ENCODE measurements at regions not wholly inside any gene's neighbourhood (a gene's known extent, or its start where the extent isn't known, plus 50 kb on each side); places are given as distances from the start of the nearest gene placed in this dataset.

DNA sequence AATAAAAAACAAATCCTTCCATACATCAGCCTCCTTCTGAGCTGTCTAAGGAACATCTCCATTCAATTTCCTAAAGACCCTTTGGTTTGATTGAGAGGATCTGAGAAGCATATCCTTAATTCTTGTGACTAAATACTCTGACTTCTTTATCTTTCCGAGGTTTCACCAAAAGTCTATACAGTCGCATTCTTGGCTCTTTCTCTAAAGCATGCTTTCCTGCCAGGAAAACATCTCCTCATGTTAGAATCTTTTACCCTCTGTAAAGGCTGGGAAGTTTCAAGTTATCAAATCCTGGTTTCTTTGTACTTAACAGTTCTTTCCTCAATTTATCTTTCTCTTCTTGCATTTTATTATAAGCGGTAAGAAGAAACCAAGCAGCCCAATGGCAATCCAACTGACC is 630.4 kb downstream of the PTPRC start:
- DNase-seq (ENCODE audit: low spot score): no peak

DNA sequence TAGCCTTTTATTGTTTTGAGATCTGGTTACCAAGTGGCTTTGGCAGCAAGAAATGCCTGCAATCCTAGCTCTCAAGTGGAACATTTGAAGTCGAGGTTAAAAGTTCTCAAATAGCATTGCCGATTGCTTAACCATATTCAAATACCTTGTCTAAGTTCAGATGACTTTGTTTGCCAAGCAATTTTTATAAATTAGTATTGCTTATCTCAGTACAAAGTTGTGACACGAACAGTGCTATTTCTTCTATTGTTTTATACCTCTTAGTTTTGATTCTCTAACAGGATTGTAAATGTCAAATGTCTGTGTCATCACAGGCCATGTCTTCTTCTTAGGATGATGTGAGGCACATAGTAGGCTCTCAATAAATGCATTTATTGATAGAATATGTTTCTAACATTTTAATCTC is 633.3 kb downstream of the PTPRC start:
- DNase-seq (ENCODE audit: low spot score): no peak

DNA sequence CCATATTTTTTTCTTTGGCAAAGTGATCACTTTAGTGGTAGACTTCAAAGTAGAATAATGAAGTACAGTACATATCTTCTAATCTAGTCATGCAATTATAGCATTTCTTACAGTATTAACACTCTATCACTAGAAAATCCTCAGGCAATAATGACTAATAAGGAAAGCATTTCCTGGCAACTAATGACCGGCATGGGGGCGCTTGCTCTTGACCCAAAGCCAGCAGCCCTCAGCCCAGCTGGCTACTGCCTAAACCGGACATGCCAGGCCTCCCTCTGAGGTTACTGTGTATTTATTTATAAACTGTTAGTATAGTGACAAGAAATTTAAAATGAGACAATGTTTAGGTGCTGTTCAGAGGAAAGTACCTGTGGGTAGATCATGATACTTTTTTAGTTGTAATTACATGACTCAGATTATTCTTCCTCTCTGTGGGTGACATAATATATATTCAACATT is 633.8 kb downstream of the PTPRC start:
- DNase-seq (ENCODE audit: low spot score): no peak

DNA sequence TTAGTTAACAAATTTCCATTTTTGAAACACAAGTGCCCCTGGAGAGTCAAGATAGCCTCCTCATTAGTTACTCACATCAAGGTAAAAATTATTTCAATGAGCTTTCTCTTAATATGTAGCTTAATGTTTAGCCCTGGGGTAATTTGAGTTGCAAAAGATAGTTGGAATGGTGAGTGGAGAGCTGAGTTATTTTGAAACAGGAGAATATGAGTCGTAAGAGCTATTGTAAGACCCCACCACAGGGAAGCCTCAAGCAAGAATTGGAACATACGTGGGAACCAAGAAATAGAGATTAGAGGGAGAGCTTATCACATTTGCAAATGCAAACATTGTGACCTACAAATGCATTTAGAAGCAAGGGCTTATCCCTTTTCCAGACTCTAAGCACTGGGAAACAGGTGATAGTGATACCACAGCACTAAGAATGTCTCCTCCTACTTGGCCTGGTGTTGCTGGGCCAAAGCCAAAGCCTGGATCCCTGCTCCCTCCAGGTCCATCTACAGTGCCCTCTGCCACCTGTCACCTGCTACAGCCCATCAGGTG is 635.1 kb downstream of the PTPRC start:
- DNase-seq (ENCODE audit: low spot score): no peak

DNA sequence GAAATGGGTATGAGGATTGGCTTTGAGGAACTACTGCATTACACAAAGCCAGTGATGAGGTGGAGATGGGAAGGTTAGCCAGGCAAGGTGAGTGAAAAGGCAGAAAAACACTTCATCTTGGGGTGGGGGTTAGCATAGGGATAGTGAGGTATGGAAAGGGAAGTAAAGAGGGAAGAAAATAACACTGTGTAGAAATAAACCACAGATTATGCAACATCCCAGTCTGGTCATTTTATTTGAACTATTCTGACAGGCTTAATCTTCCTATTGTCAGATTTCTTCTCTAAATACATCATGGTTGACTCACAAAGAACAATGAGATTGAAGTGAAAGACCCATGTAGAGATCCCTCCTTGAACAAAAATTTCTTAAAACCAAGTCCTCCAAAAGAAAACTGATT is 640.2 kb downstream of the PTPRC start:
- no peak for DNase-seq (ENCODE audit: low spot score)

DNA sequence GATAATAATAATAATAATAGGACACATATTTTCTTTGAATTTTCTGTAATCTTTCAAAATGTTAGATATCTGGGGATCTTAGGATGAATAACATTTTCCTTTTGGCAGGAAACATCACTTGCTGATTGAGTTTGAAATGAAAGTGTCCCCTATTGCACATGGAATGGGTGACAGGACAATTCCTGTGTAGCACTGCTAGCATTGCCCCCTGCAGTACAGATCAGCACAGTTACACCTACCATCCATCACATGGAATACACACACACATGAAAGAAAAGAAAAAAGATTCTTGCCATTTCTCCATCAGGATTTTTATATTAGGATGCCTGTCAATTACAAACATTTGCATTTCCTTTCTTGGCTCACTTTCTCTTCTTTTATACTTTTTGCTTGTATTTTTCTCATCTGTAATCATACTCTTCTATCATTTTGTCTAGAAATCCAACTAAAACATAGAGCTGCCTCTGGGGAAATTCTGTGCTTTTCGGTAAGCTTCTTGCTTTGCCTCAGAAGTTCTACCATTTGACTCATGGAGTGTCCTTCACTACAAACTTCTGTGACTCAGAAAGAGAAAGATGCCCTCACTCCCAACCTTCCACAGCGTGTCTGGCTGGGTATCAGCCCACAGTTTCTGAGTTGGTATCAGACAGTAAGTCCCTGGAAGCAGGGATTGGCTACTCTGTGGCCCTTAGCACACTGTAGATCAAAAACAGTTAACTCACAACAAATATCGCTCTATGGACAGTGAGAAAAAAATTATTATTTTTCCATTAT is 641.2 kb downstream of the PTPRC start:
- no peak for DNase-seq (ENCODE audit: low spot score)

DNA sequence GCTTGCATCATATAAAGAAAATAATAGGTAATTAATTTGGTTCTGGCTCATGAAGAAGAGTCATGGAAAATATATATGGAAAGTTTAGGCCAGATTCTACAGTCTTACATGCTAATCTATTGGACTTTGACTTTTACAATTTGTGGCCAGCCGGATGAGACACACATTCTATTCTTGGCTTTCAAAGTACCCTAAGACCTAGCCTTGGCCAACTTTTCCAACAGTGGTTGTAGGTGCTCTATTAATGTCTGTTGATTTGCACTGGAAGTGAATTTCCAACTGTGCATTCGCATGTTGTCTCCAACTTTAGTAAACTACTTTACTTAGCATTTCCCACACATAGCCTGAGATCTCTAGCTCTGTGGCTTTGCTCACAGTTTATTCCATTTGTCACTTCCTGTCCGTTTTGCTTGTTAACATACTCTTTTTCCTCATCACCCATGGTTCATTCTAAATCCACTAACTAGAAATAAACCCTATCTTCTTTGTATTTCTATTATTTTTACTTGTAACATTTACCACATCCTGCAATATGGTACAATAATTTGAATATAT is 644.0 kb downstream of the PTPRC start:
- no peak for DNase-seq (ENCODE audit: low spot score)

DNA sequence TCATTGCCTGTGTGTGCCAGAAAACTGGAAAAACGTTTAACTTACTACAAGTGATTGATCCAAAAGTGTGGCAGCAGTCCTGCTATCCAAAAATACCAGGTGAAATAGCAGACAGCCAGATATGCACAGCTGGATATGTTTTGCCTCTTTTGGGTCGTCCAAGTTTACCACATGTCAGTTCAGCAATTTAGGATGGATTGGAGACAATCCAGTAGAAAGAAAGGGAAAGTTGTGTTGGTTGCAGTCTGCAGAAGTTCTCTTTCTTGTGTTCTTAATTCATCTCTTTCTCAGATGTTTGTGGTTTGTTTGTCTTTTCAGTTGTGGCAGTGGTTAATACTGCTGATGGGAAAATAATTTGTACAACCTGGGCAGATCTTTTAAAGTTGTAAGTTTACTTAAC is 645.0 kb downstream of the PTPRC start:
- no peak for DNase-seq (ENCODE audit: low spot score)

DNA sequence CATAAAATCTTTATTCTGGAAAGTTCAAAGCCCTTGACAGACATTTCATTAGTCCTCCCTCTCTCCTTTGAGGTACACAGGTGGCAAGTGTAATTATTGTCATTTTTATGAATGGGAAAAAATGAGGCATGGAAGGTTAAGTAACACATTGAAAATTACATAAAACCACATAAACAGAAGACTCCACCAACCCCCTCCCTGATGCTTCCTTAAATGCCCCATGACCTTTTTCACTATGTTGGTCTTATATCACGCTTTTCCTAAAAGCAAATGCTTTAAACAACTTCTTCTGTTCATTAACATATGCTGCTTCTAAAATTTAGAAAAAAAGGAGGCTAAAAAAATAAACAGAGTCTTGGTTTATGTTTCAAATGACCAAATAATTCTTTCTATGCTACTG is 648.4 kb downstream of the PTPRC start:
- no peak for DNase-seq (ENCODE audit: low spot score)

DNA sequence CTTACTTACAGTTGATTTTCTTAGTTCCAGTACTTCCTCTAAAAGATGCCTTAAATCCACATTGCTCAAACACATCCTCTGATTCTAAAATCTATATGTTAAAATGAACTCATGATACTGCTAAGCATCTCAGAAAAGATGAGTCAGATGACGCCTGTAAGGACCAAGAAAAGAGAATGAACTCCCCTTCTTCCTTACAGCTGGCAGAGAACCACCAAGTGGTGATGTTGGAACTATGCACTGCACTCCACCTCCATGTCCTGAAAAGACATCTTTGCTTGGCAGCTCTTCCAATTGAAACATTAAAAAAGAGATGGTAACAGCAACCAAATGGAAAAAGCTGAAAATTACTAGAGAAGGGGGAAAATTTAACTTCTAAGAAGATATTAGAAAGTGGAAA is 648.8 kb downstream of the PTPRC start:
- no peak for DNase-seq (ENCODE audit: low spot score)

DNA sequence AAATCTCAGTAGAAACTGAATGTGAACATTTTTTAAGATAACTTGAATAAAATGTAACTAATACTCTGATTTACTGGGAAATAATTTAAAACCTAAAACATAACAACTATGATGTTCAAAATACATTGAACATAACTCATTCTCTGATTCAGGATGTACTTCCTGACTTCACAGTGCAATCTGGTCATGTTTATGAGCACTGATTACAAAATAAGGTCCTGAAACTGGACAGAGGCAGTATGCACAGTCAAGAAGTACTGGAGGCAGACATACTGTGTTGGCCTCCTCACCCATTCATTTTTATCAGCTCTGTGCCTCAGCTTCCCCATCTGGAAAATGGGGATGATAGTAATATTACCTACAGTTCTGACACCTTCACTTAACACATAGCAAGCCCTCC is 651.3 kb downstream of the PTPRC start:
- no peak for DNase-seq (ENCODE audit: low spot score)

DNA sequence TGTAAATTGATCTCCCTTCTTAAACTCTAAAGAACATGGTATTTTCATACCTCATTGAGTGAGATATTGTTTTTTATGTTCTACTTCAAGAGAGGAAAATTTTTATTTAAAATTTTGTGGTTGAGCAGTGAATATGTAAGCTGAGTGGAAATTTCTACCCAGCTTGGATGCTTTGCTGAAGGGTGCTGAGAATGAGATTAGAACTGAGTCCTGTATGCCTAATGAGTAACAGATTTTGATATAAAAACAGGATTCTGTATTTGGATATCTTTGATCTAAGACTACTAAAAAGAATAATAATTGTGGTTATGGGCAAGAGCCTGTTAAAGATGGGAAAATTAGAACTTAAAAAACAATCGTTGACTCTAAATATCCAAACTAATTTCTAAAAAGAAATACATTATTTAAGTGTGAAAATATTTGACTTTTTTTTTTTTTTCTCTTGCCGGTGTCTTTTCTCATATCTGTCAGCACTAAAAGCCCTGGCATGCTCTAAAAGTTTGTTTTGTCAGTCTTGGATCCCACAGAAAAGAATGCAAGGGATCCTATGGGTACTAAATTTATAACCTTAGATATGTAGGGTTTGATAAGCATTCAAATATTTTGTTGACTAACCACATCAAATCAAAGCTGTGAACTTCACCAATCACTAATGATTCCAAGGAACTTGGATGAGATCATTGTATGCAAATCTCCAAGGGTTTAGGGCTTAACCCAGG is 652.3 kb downstream of the PTPRC start:
- DNase-seq (ENCODE audit: low spot score): no peak

DNA sequence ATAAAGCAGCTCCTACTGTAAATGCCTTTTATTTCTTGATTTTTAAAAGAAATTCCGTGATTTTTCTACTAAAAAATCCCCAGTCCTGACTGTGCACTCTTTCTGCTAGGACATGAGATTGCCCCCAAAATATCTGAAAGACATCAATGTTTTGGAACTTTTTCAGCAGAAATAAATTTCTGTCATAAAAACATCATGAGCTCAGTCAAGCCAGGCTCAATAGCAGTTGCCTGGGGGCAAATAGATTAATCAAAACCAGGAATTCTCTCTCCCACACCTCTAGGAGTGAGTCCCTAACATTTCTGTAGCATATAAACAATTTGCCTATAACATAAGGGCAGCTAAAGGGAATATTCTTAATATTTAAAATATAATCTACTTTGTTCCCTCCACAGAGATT is 654.1 kb downstream of the PTPRC start:
- DNase-seq (ENCODE audit: low spot score): no peak

DNA sequence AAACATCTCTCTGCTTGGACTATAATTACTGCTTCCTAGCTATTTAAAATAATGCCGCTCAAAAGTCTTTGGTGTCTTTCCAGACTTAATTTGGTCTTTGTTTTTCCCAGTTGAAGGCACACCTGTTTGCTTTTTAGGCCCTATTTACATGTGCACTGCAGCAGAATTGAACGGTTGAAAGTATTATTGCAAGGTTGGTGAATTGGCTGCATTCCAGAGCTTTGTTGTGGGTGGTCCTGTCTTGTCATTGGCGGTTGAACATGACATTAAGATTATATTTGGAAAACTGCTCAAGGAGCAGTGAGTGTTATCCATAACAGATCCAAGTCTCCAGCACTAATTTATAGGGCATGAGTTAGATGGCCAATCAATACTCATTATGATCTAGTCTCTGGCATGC is 656.3 kb downstream of the PTPRC start:
- no peak for DNase-seq (ENCODE audit: low spot score)

DNA sequence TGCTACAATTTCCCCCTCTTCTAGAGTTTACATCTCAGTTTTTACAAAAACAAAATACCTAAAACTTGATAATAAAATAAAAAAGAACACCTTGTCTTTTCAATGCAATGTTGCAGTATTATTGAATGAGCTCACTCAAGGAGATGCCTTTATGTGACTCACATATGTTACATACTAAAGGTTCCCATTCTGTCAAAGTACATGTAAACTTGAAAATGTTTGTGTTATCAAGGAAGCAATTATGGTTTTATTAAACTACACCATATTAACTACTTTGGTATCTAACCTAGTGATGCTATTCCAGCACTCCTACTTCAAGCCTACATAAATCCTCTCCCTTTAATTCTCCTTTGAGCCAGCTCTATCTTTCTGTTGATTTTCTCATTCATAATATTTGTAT is 658.3 kb downstream of the PTPRC start:
- no peak for DNase-seq (ENCODE audit: low spot score)

DNA sequence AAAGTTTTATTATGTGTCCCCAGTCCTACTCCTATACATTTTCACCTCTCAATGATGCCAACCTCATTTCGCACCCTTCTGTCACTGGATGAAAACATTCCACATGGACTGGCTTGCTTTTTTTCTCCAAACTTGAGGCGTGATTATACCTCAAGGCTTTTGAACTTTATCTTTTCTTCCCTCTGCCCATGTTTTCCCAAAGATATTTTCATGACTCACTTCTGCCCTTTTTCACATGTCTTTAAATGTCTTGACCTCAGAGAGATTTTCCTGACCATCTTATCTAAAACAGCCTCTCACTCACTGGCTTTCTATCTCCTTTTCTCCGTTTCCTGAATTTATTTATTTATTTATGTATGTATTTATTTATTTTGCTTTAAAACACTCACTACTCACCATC is 659.0 kb downstream of the PTPRC start:
- DNase-seq (ENCODE audit: low spot score): no peak

DNA sequence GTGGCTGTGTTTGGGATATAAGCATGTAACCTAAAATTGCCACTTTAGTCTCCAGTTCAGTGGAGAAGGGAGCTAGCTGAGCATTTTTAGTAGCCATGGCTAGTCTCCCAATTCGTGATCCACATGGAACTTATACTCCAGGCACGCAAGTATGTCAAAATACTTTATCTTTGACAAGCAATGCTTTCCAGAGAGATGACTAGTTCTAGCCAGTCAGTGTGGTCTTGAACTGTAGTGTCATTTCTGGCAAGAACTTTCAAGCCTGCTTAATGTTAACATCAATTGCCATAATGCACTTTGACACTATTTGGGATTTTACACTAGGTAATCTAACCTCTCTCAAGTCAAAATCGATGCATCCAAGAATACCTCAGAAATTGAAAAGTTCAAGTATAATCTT is 660.0 kb downstream of the PTPRC start:
- no peak for DNase-seq (ENCODE audit: low spot score)

DNA sequence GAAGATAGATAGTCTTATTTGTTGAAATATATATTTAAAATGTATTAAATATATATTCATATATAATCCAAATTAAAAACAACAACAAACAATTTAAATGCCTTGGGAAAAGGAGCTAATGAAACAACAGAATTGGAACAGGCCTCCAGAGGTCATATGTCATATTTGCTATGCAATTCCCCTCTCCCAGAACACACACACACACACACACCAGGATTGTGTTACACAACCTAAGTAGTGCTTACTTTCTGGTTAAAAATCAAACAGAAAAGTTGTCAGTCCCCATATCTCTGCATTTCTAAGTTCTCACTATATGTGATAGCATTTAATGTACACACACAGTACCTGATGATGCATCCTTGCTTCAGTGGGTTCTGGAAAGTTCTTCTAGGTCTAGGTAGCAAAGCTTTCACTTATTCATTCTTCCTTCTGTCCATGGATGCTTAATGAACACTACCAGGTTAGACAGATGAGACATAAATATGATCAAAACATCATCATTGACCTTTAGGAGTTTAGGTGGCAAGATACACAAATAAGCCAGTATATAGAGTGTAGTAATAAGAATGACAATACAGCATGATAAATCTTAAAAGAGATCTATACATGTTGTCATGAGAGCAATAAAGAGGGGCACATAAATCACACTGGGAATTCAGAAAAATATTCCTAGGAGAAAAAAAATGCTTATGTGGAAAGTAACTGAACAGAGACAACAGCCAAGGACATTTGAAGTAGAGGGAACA is 662.8 kb downstream of the PTPRC start:
- DNase-seq (ENCODE audit: low spot score): no peak

DNA sequence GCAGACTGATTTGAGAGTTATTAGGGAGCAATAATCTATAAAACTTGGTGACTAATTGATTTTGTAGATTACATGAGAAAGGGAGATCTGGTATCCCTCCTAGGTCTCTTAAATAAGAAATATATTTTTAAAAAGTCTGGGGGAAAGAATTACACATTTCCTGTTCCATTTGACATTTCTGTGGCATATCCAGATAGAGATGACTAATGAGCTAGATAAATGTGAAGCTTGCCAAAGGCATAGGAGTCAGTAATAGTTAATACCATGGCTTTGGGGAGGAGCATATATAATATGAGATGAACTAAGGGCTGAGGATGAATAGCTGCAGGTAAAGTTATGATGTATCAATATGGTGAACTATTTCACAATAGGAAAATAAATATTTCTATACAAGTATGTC is 663.7 kb downstream of the PTPRC start:
- no peak for DNase-seq (ENCODE audit: low spot score)

DNA sequence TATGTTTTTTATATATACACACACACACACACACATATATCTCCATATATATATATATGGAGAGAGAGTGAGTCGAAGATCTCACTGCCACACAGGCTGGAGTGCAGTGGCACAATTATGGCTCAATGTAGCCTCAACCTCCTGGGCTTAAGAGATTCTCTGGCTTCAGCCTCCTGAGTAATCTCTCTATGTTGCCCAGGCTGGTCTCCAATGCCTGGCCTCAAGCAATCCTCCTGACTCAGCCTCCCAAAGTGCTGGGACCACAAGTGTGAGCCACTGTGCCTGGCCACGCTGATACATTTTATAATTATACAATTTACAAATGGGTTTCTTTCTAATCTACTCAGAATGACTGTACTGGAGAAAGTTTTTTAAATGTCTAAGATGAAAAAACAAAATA is 664.2 kb downstream of the PTPRC start:
- no peak for DNase-seq (ENCODE audit: low spot score)

DNA sequence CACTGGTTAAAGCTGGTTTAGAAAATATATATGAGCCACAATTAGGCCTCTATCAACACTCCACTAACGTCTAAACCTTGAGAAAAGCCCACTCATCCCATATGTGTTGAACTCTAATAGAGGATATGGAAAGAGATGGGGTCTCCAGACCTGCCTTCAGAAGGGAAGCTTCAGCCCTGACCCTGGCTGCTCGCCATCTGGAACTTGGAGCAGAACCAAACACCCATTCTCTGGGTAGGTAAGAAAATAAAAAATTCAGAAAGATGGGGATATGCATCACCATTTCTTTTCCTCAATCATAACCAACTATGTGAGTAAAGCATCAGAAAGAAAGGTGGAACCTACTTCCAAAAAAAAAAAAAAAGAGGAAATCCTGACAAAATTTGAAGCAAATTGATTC is 666.2 kb downstream of the PTPRC start:
- no peak for DNase-seq (ENCODE audit: low spot score)

All from mesenteric fat pad (tissue), 1 donor.